WTC11 (cell line): ENCODE measurements at regions not wholly inside any gene's neighbourhood (a gene's known extent, or its start where the extent isn't known, plus 50 kb on each side); places are given as distances from the start of the nearest gene placed in this dataset.

Source experiments
- ATF6 ChIP-seq: sonication (generic); formaldehyde crosslinking; IDR thresholded peaks from 2 replicates; pipeline ENCODE4 v1.8.1; 2023; ENCODE audit warnings: mild to moderate bottlenecking, missing genetic modification reagents
- CTCF ChIP-seq: fragments of 200-600 bp; IDR thresholded peaks from 2 replicates; pipeline ENCODE4 v1.8.0; 2022; ENCODE audit warnings: antibody characterized with exemption
- E2F1 ChIP-seq: sonication (generic); formaldehyde crosslinking; IDR thresholded peaks from 2 replicates; pipeline ENCODE4 v1.8.0; 2022; ENCODE audit warnings: mild to moderate bottlenecking, missing genetic modification reagents
- ERG ChIP-seq: fragments of 250-450 bp; sonication (Bioruptor Pico); IDR thresholded peaks from 2 replicates; pipeline ENCODE4 v1.8.0; 2021; ENCODE audit warnings: mild to moderate bottlenecking
- ESRRA ChIP-seq: sonication (generic); formaldehyde crosslinking; IDR thresholded peaks from 2 replicates; pipeline ENCODE4 v1.8.1; 2022; ENCODE audit warnings: mild to moderate bottlenecking, missing genetic modification reagents, borderline replicate concordance
- FOXP4 ChIP-seq: sonication (generic); formaldehyde crosslinking; IDR thresholded peaks from 2 replicates; pipeline ENCODE4 v1.8.0; 2022; ENCODE audit warnings: mild to moderate bottlenecking, missing genetic modification reagents
- HMGXB4 ChIP-seq: sonication (generic); formaldehyde crosslinking; IDR thresholded peaks from 2 replicates; pipeline ENCODE4 v1.8.1; 2023; ENCODE audit warnings: mild to moderate bottlenecking, moderate library complexity, missing genetic modification reagents
- IRF2 ChIP-seq: sonication (generic); formaldehyde crosslinking; IDR thresholded peaks from 2 replicates; pipeline ENCODE4 v1.8.0; 2022; ENCODE audit warnings: low read depth, missing genetic modification reagents, borderline replicate concordance
- JUN ChIP-seq: sonication (generic); formaldehyde crosslinking; IDR thresholded peaks from 2 replicates; pipeline ENCODE4 v1.8.0; 2023; ENCODE audit warnings: mild to moderate bottlenecking, missing genetic modification reagents
- MLX ChIP-seq: sonication (generic); formaldehyde crosslinking; IDR thresholded peaks from 2 replicates; pipeline ENCODE4 v1.8.1; 2023; ENCODE audit warnings: mild to moderate bottlenecking, missing genetic modification reagents, moderate library complexity
- PRDM15 ChIP-seq: sonication (generic); formaldehyde crosslinking; IDR thresholded peaks from 2 replicates; pipeline ENCODE4 v1.8.0; 2022; ENCODE audit warnings: missing genetic modification reagents
- PREB ChIP-seq: sonication (generic); formaldehyde crosslinking; IDR thresholded peaks from 2 replicates; pipeline ENCODE4 v1.8.1; 2022; ENCODE audit warnings: mild to moderate bottlenecking, missing genetic modification reagents, moderate library complexity, borderline replicate concordance
- ZNF671 ChIP-seq: fragments of 250-450 bp; sonication (Bioruptor Pico); IDR thresholded peaks from 2 replicates; pipeline ENCODE4 v1.8.0; 2021; ENCODE audit warnings: mild to moderate bottlenecking

GRCh38 chr9:102875687-102876086 is 119.4 kb upstream of the CYLC2 start:
- TF ChIP-seq E2F1: no peak
- no peak for TF ChIP-seq CTCF
- no peak for TF ChIP-seq ZNF671 (CRISPR knock-in tag)
- no peak for TF ChIP-seq ERG
- TF ChIP-seq ESRRA (CRISPR knock-in tag): no peak
- TF ChIP-seq HMGXB4 (CRISPR knock-in tag): no peak
- no peak for TF ChIP-seq PRDM15
- TF ChIP-seq FOXP4: no peak
- TF ChIP-seq IRF2: no peak
- no peak for TF ChIP-seq MLX (CRISPR knock-in tag)
- TF ChIP-seq JUN: no peak
- no peak for TF ChIP-seq PREB (CRISPR knock-in tag)
- no peak for TF ChIP-seq ATF6 (CRISPR knock-in tag)
